HepG2 (cell line): ENCODE measurements at regions not wholly inside any gene's neighbourhood (a gene's known extent, or its start where the extent isn't known, plus 50 kb on each side); places are given as distances from the start of the nearest gene placed in this dataset.

Experiments
- BRCA1 ChIP-seq: sonication (generic); formaldehyde crosslinking; IDR thresholded peaks from 2 replicates; pipeline ENCODE4 v1.4.0; 2020; ENCODE audit warnings: missing genetic modification reagents
- CHCHD3 ChIP-seq: sonication (generic); formaldehyde crosslinking; IDR thresholded peaks from 2 replicates; pipeline ENCODE4 v1.8.0; 2022; ENCODE audit warnings: mild to moderate bottlenecking, missing genetic modification reagents, moderate library complexity
- CREM ChIP-seq, 2 experiments: sonication (generic) in 1 of 2; formaldehyde crosslinking in 1 of 2; IDR thresholded peaks; 2 replicates each; pipeline versions ENCODE4 v1.4.0 to v1.6.1; 2016 to 2020; ENCODE audit warnings: antibody characterized with exemption in 1 of 2, mild to moderate bottlenecking in 1 of 2, missing genetic modification reagents in 1 of 2
- GATAD2A ChIP-seq: IDR thresholded peaks from 2 replicates; pipeline ENCODE4 v1.6.1; 2016
- HNRNPH1 ChIP-seq: fragments of 200-400 bp; formaldehyde crosslinking; optimal IDR thresholded peaks from 2 replicates; pipeline ENCODE3; 2017; ENCODE audit warnings: mild to moderate bottlenecking, low read depth, low read length
- KMT2B ChIP-seq: IDR thresholded peaks from 2 replicates; pipeline ENCODE4 v1.6.1; 2016; ENCODE audit warnings: missing genetic modification reagents, missing compliant biosample characterization
- MBNL3 ChIP-seq: fragments of 250-450 bp; sonication (Bioruptor Pico); conservative IDR thresholded peaks from 2 replicates; pipeline ENCODE4 v1.8.0; 2022; ENCODE audit warnings: mild to moderate bottlenecking, inconsistent platforms
- NCOA2 ChIP-seq: sonication (generic); formaldehyde crosslinking; IDR thresholded peaks from 2 replicates; pipeline ENCODE4 v1.8.0; 2022; ENCODE audit warnings: inconsistent platforms
- NCOA5 ChIP-seq: sonication (generic); formaldehyde crosslinking; IDR thresholded peaks from 2 replicates; pipeline ENCODE4 v1.4.0; 2020; ENCODE audit warnings: missing genetic modification reagents
- NFIB ChIP-seq: sonication (generic); formaldehyde crosslinking; IDR thresholded peaks from 2 replicates; pipeline ENCODE4 v1.9.0; 2021; ENCODE audit warnings: missing genetic modification reagents, mild to moderate bottlenecking, borderline replicate concordance
- RBFOX2 ChIP-seq: fragments of 200-400 bp; formaldehyde crosslinking; IDR thresholded peaks from 2 replicates; pipeline ENCODE4 v1.6.1; 2017; ENCODE audit warnings: low read depth, mild to moderate bottlenecking, low read length
- SPEN ChIP-seq: sonication (generic); formaldehyde crosslinking; IDR thresholded peaks from 2 replicates; pipeline ENCODE4 v1.5.1; 2020; ENCODE audit warnings: low read depth, mild to moderate bottlenecking, missing genetic modification reagents
- TBX2 ChIP-seq: sonication (generic); formaldehyde crosslinking; IDR thresholded peaks from 2 replicates; pipeline ENCODE4 v1.5.0; 2020; ENCODE audit warnings: missing genetic modification reagents, mild to moderate bottlenecking, borderline replicate concordance
- TCF12 ChIP-seq, 2 experiments: fragments of 450-650 bp in 1 of 2; sonication (generic) in 1 of 2; formaldehyde crosslinking in 1 of 2; IDR thresholded peaks; 2 replicates each; pipeline versions ENCODE4 v1.6.1 to v1.8.0; 2017 to 2022; ENCODE audit warnings: antibody characterized with exemption in 1 of 2, mild to moderate bottlenecking in 1 of 2, missing genetic modification reagents in 1 of 2, moderate library complexity in 1 of 2
- TCF7L2 ChIP-seq: IDR thresholded peaks from 2 replicates; pipeline ENCODE4 v1.6.1; 2011; ENCODE audit warnings: mild to moderate bottlenecking, low read depth, low read length, moderate library complexity
- ZBTB7A ChIP-seq: sonication (generic); formaldehyde crosslinking; IDR thresholded peaks from 2 replicates; pipeline ENCODE4 v1.8.0; 2022; ENCODE audit warnings: mild to moderate bottlenecking, missing genetic modification reagents
- ZMYM2 ChIP-seq: sonication (generic); formaldehyde crosslinking; IDR thresholded peaks from 2 replicates; pipeline ENCODE4 v1.8.0; 2022; ENCODE audit warnings: mild to moderate bottlenecking, missing genetic modification reagents
- ZNF205 ChIP-seq: IDR thresholded peaks from 2 replicates; pipeline ENCODE4 v1.6.1; 2018; ENCODE audit warnings: missing biosample characterization, missing genetic modification reagents
- ZNF260 ChIP-seq: sonication (generic); formaldehyde crosslinking; IDR thresholded peaks from 2 replicates; pipeline ENCODE4 v1.4.0; 2020; ENCODE audit warnings: missing genetic modification reagents, low read depth, mild to moderate bottlenecking, borderline replicate concordance
- ZNF326 ChIP-seq: sonication (generic); formaldehyde crosslinking; IDR thresholded peaks from 2 replicates; pipeline ENCODE4 v1.4.0; 2020; ENCODE audit warnings: missing genetic modification reagents, borderline replicate concordance
- ZNF572 ChIP-seq: sonication (generic); formaldehyde crosslinking; IDR thresholded peaks from 2 replicates; pipeline ENCODE4 v1.5.1; 2020; ENCODE audit warnings: mild to moderate bottlenecking, missing genetic modification reagents
- ZSCAN9 ChIP-seq: IDR thresholded peaks from 2 replicates; pipeline ENCODE4 v1.6.1; 2016; ENCODE audit warnings: borderline replicate concordance
- TF ChIP-seq, protein P1 (sequence below): sonication (generic); formaldehyde crosslinking; IDR thresholded peaks from 2 replicates; pipeline ENCODE4 v1.5.1; 2020; ENCODE audit warnings: missing genetic modification reagents, mild to moderate bottlenecking, borderline replicate concordance
- TF ChIP-seq, protein P2 (sequence below): sonication (generic); formaldehyde crosslinking; IDR thresholded peaks from 2 replicates; pipeline ENCODE4 v1.5.1; 2020; ENCODE audit warnings: missing genetic modification reagents, mild to moderate bottlenecking, borderline replicate concordance
- TF ChIP-seq, protein P3 (sequence below): sonication (generic); formaldehyde crosslinking; IDR thresholded peaks from 2 replicates; pipeline ENCODE4 v1.4.0; 2020; ENCODE audit warnings: missing genetic modification reagents
- TF ChIP-seq, protein P4 (sequence below): sonication (generic); formaldehyde crosslinking; IDR thresholded peaks from 2 replicates; pipeline ENCODE4 v1.5.1; 2020; ENCODE audit warnings: missing genetic modification reagents, mild to moderate bottlenecking, borderline replicate concordance

GRCh38 chr20:47428851-47429336 lies 72.4 kb upstream of the ZMYND8 start (continued):
- TF ChIP-seq ZNF260 (CRISPR knock-in tag), result no peak
- peak; percentile 81 for TF ChIP-seq NCOA2 (CRISPR knock-in tag)
- no peak; the same call in 1 of the 2 replicates for TF ChIP-seq KMT2B (CRISPR knock-in tag)
- TF ChIP-seq ZSCAN9 (CRISPR knock-in tag), result no peak; the same call in 1 of the 2 replicates
- no peak for TF ChIP-seq HNRNPH1
- TF ChIP-seq TCF7L2, result no peak
- TF ChIP-seq SPEN (CRISPR knock-in tag), result no peak
- peak; percentile 23; the same call in 1 of the 2 replicates for TF ChIP-seq TBX2 (CRISPR knock-in tag)
- TF ChIP-seq CREM (IDR thresholded peaks at IDR 0.05), result peak; percentile 57
- TF ChIP-seq CREM (CRISPR knock-in tag; IDR thresholded peaks at IDR 0.05), result no peak
- TF ChIP-seq, protein P1, sequence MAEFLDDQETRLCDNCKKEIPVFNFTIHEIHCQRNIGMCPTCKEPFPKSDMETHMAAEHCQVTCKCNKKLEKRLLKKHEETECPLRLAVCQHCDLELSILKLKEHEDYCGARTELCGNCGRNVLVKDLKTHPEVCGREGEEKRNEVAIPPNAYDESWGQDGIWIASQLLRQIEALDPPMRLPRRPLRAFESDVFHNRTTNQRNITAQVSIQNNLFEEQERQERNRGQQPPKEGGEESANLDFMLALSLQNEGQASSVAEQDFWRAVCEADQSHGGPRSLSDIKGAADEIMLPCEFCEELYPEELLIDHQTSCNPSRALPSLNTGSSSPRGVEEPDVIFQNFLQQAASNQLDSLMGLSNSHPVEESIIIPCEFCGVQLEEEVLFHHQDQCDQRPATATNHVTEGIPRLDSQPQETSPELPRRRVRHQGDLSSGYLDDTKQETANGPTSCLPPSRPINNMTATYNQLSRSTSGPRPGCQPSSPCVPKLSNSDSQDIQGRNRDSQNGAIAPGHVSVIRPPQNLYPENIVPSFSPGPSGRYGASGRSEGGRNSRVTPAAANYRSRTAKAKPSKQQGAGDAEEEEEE (CRISPR knock-in tag), result no peak
- TF ChIP-seq ZNF326 (CRISPR knock-in tag), result no peak
- TF ChIP-seq, protein P2, sequence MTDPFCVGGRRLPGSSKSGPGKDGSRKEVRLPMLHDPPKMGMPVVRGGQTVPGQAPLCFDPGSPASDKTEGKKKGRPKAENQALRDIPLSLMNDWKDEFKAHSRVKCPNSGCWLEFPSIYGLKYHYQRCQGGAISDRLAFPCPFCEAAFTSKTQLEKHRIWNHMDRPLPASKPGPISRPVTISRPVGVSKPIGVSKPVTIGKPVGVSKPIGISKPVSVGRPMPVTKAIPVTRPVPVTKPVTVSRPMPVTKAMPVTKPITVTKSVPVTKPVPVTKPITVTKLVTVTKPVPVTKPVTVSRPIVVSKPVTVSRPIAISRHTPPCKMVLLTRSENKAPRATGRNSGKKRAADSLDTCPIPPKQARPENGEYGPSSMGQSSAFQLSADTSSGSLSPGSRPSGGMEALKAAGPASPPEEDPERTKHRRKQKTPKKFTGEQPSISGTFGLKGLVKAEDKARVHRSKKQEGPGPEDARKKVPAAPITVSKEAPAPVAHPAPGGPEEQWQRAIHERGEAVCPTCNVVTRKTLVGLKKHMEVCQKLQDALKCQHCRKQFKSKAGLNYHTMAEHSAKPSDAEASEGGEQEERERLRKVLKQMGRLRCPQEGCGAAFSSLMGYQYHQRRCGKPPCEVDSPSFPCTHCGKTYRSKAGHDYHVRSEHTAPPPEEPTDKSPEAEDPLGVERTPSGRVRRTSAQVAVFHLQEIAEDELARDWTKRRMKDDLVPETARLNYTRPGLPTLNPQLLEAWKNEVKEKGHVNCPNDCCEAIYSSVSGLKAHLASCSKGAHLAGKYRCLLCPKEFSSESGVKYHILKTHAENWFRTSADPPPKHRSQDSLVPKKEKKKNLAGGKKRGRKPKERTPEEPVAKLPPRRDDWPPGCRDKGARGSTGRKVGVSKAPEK (CRISPR knock-in tag), result no peak
- no peak for TF ChIP-seq MBNL3 (CRISPR knock-in tag)
- TF ChIP-seq, protein P3, sequence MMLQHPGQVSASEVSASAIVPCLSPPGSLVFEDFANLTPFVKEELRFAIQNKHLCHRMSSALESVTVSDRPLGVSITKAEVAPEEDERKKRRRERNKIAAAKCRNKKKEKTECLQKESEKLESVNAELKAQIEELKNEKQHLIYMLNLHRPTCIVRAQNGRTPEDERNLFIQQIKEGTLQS (CRISPR knock-in tag), result peak; percentile 87
- no peak for TF ChIP-seq CHCHD3
- TF ChIP-seq, protein P4, sequence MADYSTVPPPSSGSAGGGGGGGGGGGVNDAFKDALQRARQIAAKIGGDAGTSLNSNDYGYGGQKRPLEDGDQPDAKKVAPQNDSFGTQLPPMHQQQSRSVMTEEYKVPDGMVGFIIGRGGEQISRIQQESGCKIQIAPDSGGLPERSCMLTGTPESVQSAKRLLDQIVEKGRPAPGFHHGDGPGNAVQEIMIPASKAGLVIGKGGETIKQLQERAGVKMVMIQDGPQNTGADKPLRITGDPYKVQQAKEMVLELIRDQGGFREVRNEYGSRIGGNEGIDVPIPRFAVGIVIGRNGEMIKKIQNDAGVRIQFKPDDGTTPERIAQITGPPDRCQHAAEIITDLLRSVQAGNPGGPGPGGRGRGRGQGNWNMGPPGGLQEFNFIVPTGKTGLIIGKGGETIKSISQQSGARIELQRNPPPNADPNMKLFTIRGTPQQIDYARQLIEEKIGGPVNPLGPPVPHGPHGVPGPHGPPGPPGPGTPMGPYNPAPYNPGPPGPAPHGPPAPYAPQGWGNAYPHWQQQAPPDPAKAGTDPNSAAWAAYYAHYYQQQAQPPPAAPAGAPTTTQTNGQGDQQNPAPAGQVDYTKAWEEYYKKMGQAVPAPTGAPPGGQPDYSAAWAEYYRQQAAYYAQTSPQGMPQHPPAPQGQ (CRISPR knock-in tag), result no peak
- no peak for TF ChIP-seq NFIB
- 0 out of 2 replicates have a peak, but pooled peaks have one; percentile 19 for TF ChIP-seq ZBTB7A (CRISPR knock-in tag)
- TF ChIP-seq TCF12 (IDR thresholded peaks at IDR 0.05), result no peak
- no peak for TF ChIP-seq TCF12 (CRISPR knock-in tag; IDR thresholded peaks at IDR 0.05)
- no peak for TF ChIP-seq BRCA1
- TF ChIP-seq ZNF572 (CRISPR knock-in tag), result 0 out of 2 replicates have a peak, but pooled peaks have one; percentile 39
- TF ChIP-seq NCOA5 (CRISPR knock-in tag), result no peak
- TF ChIP-seq GATAD2A (CRISPR knock-in tag), result peak; percentile 91
- TF ChIP-seq ZNF205 (CRISPR knock-in tag), result peak; percentile 58; the same call in 1 of the 2 replicates
- no peak for TF ChIP-seq RBFOX2
- no peak for TF ChIP-seq ZMYM2 (CRISPR knock-in tag)
